ENCODE measurements at regions not wholly inside any gene's neighbourhood (a gene's known extent, or its start where the extent isn't known, plus 50 kb on each side); places are given as distances from the start of the nearest gene placed in this dataset.

- no peak for DNase-seq
Observed at GRCh38 chr1:209390764-209391163, 192.8 kb upstream of the CAMK1G start.

- no peak for DNase-seq
Observed at GRCh38 chr1:209391792-209392191, 191.7 kb upstream of the CAMK1G start.

- no peak for DNase-seq
Observed at GRCh38 chr1:209395169-209395568, 188.3 kb upstream of the CAMK1G start.

- no peak for DNase-seq
Observed at GRCh38 chr1:209397371-209397770, 186.1 kb upstream of the CAMK1G start.

- DNase-seq = no peak
Observed at GRCh38 chr1:209397910-209398309, 185.6 kb upstream of the CAMK1G start.

- DNase-seq = no peak
Observed at GRCh38 chr1:209398313-209398991, 185.1 kb upstream of the CAMK1G start.

- no peak for DNase-seq
Observed at GRCh38 chr1:209399800-209400199, 183.7 kb upstream of the CAMK1G start.

GRCh38 chr1:209400351-209401220 lies 182.9 kb upstream of the CAMK1G start:
- DNase-seq = no peak

GRCh38 chr1:209402697-209403096 lies 180.8 kb upstream of the CAMK1G start:
- DNase-seq = no peak

- no peak for DNase-seq
Observed at GRCh38 chr1:209403921-209404320, 179.6 kb upstream of the CAMK1G start.

- DNase-seq = no peak
Observed at GRCh38 chr1:209404577-209404976, 178.9 kb upstream of the CAMK1G start.

- DNase-seq = no peak
Observed at GRCh38 chr1:209405183-209405814, 178.2 kb upstream of the CAMK1G start.

GRCh38 chr1:209406168-209406567 lies 177.3 kb upstream of the CAMK1G start:
- no peak for DNase-seq

GRCh38 chr1:209406595-209406994 lies 176.9 kb upstream of the CAMK1G start:
- DNase-seq = no peak

GRCh38 chr1:209409780-209410179 lies 173.7 kb upstream of the CAMK1G start:
- DNase-seq = no peak

GRCh38 chr1:209411491-209411929 lies 172.0 kb upstream of the CAMK1G start:
- DNase-seq = no peak

GRCh38 chr1:209412036-209412435 lies 171.5 kb upstream of the CAMK1G start:
- no peak for DNase-seq

GRCh38 chr1:209412566-209412965 lies 170.9 kb upstream of the CAMK1G start:
- DNase-seq = no peak

- DNase-seq = no peak
Observed at GRCh38 chr1:209413062-209413461, 170.5 kb upstream of the CAMK1G start.

GRCh38 chr1:209414803-209415329 lies 168.6 kb upstream of the CAMK1G start:
- no peak for DNase-seq

GRCh38 chr1:209416039-209416438 lies 167.5 kb upstream of the CAMK1G start:
- DNase-seq = no peak

- no peak for DNase-seq
Observed at GRCh38 chr1:209416716-209417115, 166.8 kb upstream of the CAMK1G start.

GRCh38 chr1:209417761-209418160 lies 165.8 kb upstream of the CAMK1G start:
- no peak for DNase-seq

- DNase-seq = no peak
Observed at GRCh38 chr1:209420276-209420675, 163.2 kb upstream of the CAMK1G start.

Data from activated gamma-delta T cell treated with Interleukin-2 at 50 U/mL for 16 hours (primary cell).